Activated CD4-positive, alpha-beta memory T cell treated with anti-CD3 and anti-CD28 coated beads for 36 hours (primary cell): ENCODE measurements at regions not wholly inside any gene's neighbourhood (a gene's known extent, or its start where the extent isn't known, plus 50 kb on each side); places are given as distances from the start of the nearest gene placed in this dataset.

Experiments used
- CTCF ChIA-PET: fragments of 350-600 bp; sonication (Branson Sonifier 250); formaldehyde crosslinking; loops from one replicate; lab custom pipeline; 2021; ENCODE audit warnings: antibody characterized with exemption, inconsistent platforms; lab: Charles Lee
- POLR2A ChIA-PET: fragments of 350-600 bp; sonication (Branson Sonifier 250); formaldehyde crosslinking; loops from one replicate; lab custom pipeline; 2021; ENCODE audit warnings: antibody characterized with exemption; lab: Charles Lee
- DNase-seq: peaks from one replicate; pipeline ENCODE4 v3.0.0-alpha.2; 2020
- H3K27ac Mint-ChIP-seq: one replicate; pipeline ENCODE4 v1.8.0; 2021; ENCODE audit warnings: mixed read lengths
- H3K27me3 Mint-ChIP-seq: one replicate; pipeline ENCODE4 v1.8.0; 2021; ENCODE audit warnings: mixed read lengths
- H3K36me3 Mint-ChIP-seq: one replicate; pipeline ENCODE4 v1.8.0; 2021; ENCODE audit warnings: mixed read lengths
- H3K4me1 Mint-ChIP-seq: one replicate; pipeline ENCODE4 v1.8.0; 2021; ENCODE audit warnings: low read depth, mixed read lengths
- H3K4me3 Mint-ChIP-seq: one replicate; pipeline ENCODE4 v1.8.0; 2021; ENCODE audit warnings: mild to moderate bottlenecking, mixed read lengths
- H3K9me3 Mint-ChIP-seq: one replicate; pipeline ENCODE4 v1.8.0; 2021; ENCODE audit warnings: mixed read lengths
- intact Hi-C: fragments of 100-400 bp; cut with micrococcal nuclease; formaldehyde crosslinking; loops from one replicate; pipeline ENCODE4 v1.15.1; 2023

GRCh38 chr15:96416934-96417759 lies 86.6 kb downstream of the NR2F2 start:
- intact Hi-C loops: loop anchor here (5.0 kb wide), 1 partner anchor 55 kb away; no protein-coding TSS in a partner anchor
- H3K36me3 Mint-ChIP-seq: no peaks in the 10 kb centered on the region
- no peak overlapping the region for H3K27ac Mint-ChIP-seq
- no peak overlapping the region for H3K4me3 Mint-ChIP-seq
- no peaks in the 10 kb centered on the region for H3K9me3 Mint-ChIP-seq
- POLR2A ChIA-PET: no interaction called here
- DNase-seq: no peak
- CTCF ChIA-PET: no interaction called here
- peaks cover 66% of the 10 kb centered on the region for H3K27me3 Mint-ChIP-seq
- H3K4me1 Mint-ChIP-seq: peaks cover 2% of the 10 kb centered on the region

GRCh38 chr15:96417760-96418130 lies 87.2 kb downstream of the NR2F2 start:
- peaks cover 61% of the 10 kb centered on the region for H3K27me3 Mint-ChIP-seq
- intact Hi-C loops: loop anchor here (5.0 kb wide), 1 partner anchor 55 kb away; no protein-coding TSS in a partner anchor
- no peak overlapping the region for H3K27ac Mint-ChIP-seq
- no peak overlapping the region for H3K4me3 Mint-ChIP-seq
- H3K9me3 Mint-ChIP-seq: no peaks in the 10 kb centered on the region
- ChIA-PET POLR2A (no interaction called here), CTCF (no interaction called here)
- H3K4me1 Mint-ChIP-seq: peaks cover 2% of the 10 kb centered on the region
- DNase-seq: no peak
- no peaks in the 10 kb centered on the region for H3K36me3 Mint-ChIP-seq

- ChIA-PET POLR2A (no interaction called here), CTCF (no interaction called here)
- intact Hi-C loops: loop anchor here (5.0 kb wide), 1 partner anchor 56 kb away; no protein-coding TSS in a partner anchor
- H3K36me3 Mint-ChIP-seq: no peaks in the 10 kb centered on the region
- no peak overlapping the region for H3K4me3 Mint-ChIP-seq
- no peak overlapping the region for H3K27ac Mint-ChIP-seq
- no peak for DNase-seq
- H3K9me3 Mint-ChIP-seq: no peaks in the 10 kb centered on the region
- H3K27me3 Mint-ChIP-seq: peaks cover 59% of the 10 kb centered on the region
- H3K4me1 Mint-ChIP-seq: peaks cover 2% of the 10 kb centered on the region
These were observed 87.6 kb downstream of the NR2F2 start for GRCh38 chr15:96418146-96418545.

GRCh38 chr15:96421178-96421601 lies 90.7 kb downstream of the NR2F2 start:
- Mint-ChIP-seq H3K27ac (no peak overlapping the region), H3K27me3 (peaks cover 38% of the 10 kb centered on the region), H3K36me3 (no peaks in the 10 kb centered on the region), H3K4me1 (peaks cover 2% of the 10 kb centered on the region), H3K9me3 (no peaks in the 10 kb centered on the region), H3K4me3 (no peak overlapping the region)
- intact Hi-C loops: no loop called here
- DNase-seq: no peak
- POLR2A ChIA-PET: no interaction called here
- CTCF ChIA-PET: no interaction called here

GRCh38 chr15:96422125-96422524 lies 91.6 kb downstream of the NR2F2 start:
- intact Hi-C loops: no loop called here
- ChIA-PET POLR2A (no interaction called here), CTCF (no interaction called here)
- H3K36me3 Mint-ChIP-seq: no peaks in the 10 kb centered on the region
- no peak overlapping the region for H3K4me3 Mint-ChIP-seq
- peaks cover 34% of the 10 kb centered on the region for H3K27me3 Mint-ChIP-seq
- no peaks in the 10 kb centered on the region for H3K9me3 Mint-ChIP-seq
- no peak for DNase-seq
- H3K4me1 Mint-ChIP-seq: peaks cover 2% of the 10 kb centered on the region
- no peak overlapping the region for H3K27ac Mint-ChIP-seq

- Mint-ChIP-seq H3K4me1 (no peaks in the 10 kb centered on the region), H3K27ac (no peak overlapping the region), H3K9me3 (no peaks in the 10 kb centered on the region), H3K36me3 (no peaks in the 10 kb centered on the region), H3K27me3 (peaks cover 13% of the 10 kb centered on the region), H3K4me3 (no peak overlapping the region)
- ChIA-PET CTCF (no interaction called here), POLR2A (no interaction called here)
- no peak for DNase-seq
- intact Hi-C loops: no loop called here
These were observed 94.2 kb downstream of the NR2F2 start for GRCh38 chr15:96424674-96425073.

GRCh38 chr15:96428742-96429141 lies 98.2 kb downstream of the NR2F2 start:
- no peak overlapping the region for H3K4me3 Mint-ChIP-seq
- CTCF ChIA-PET: no interaction called here
- no peak overlapping the region for H3K27ac Mint-ChIP-seq
- intact Hi-C loops: no loop called here
- no peaks in the 10 kb centered on the region for H3K4me1 Mint-ChIP-seq
- H3K36me3 Mint-ChIP-seq: no peaks in the 10 kb centered on the region
- POLR2A ChIA-PET: no interaction called here
- no peak for DNase-seq
- no peaks in the 10 kb centered on the region for H3K9me3 Mint-ChIP-seq
- peaks cover 3% of the 10 kb centered on the region for H3K27me3 Mint-ChIP-seq

GRCh38 chr15:96431786-96432185 lies 101.3 kb downstream of the NR2F2 start:
- Mint-ChIP-seq H3K9me3 (no peaks in the 10 kb centered on the region), H3K36me3 (no peaks in the 10 kb centered on the region), H3K4me1 (no peaks in the 10 kb centered on the region), H3K27ac (no peak overlapping the region), H3K27me3 (no peaks in the 10 kb centered on the region), H3K4me3 (no peak overlapping the region)
- no peak for DNase-seq
- CTCF ChIA-PET: no interaction called here
- POLR2A ChIA-PET: no interaction called here
- intact Hi-C loops: no loop called here

GRCh38 chr15:96435022-96435421 lies 104.5 kb downstream of the NR2F2 start:
- no peak for DNase-seq
- no peaks in the 10 kb centered on the region for H3K36me3 Mint-ChIP-seq
- no peaks in the 10 kb centered on the region for H3K4me1 Mint-ChIP-seq
- intact Hi-C loops: no loop called here
- no peaks in the 10 kb centered on the region for H3K9me3 Mint-ChIP-seq
- CTCF ChIA-PET: no interaction called here
- no peak overlapping the region for H3K4me3 Mint-ChIP-seq
- H3K27ac Mint-ChIP-seq: no peak overlapping the region
- no peaks in the 10 kb centered on the region for H3K27me3 Mint-ChIP-seq
- POLR2A ChIA-PET: no interaction called here

GRCh38 chr15:96435841-96436240 lies 105.3 kb downstream of the NR2F2 start:
- no peaks in the 10 kb centered on the region for H3K36me3 Mint-ChIP-seq
- no peaks in the 10 kb centered on the region for H3K27me3 Mint-ChIP-seq
- no peaks in the 10 kb centered on the region for H3K9me3 Mint-ChIP-seq
- ChIA-PET CTCF (no interaction called here), POLR2A (no interaction called here)
- DNase-seq: no peak
- H3K4me3 Mint-ChIP-seq: no peak overlapping the region
- H3K4me1 Mint-ChIP-seq: no peaks in the 10 kb centered on the region
- H3K27ac Mint-ChIP-seq: no peak overlapping the region
- intact Hi-C loops: no loop called here

- no peaks in the 10 kb centered on the region for H3K36me3 Mint-ChIP-seq
- DNase-seq: no peak
- H3K27me3 Mint-ChIP-seq: no peaks in the 10 kb centered on the region
- intact Hi-C loops: no loop called here
- H3K27ac Mint-ChIP-seq: no peak overlapping the region
- H3K4me3 Mint-ChIP-seq: no peak overlapping the region
- no peaks in the 10 kb centered on the region for H3K9me3 Mint-ChIP-seq
- POLR2A ChIA-PET: no interaction called here
- no peaks in the 10 kb centered on the region for H3K4me1 Mint-ChIP-seq
- CTCF ChIA-PET: no interaction called here
These were observed 110.5 kb downstream of the NR2F2 start for GRCh38 chr15:96440978-96441377.

GRCh38 chr15:96442076-96442475 lies 111.6 kb downstream of the NR2F2 start:
- no peak overlapping the region for H3K27ac Mint-ChIP-seq
- no peak overlapping the region for H3K4me3 Mint-ChIP-seq
- H3K36me3 Mint-ChIP-seq: no peaks in the 10 kb centered on the region
- CTCF ChIA-PET: no interaction called here
- DNase-seq: no peak
- no peaks in the 10 kb centered on the region for H3K4me1 Mint-ChIP-seq
- H3K9me3 Mint-ChIP-seq: no peaks in the 10 kb centered on the region
- POLR2A ChIA-PET: no interaction called here
- intact Hi-C loops: no loop called here
- H3K27me3 Mint-ChIP-seq: peaks cover 1% of the 10 kb centered on the region

GRCh38 chr15:96444865-96445264 lies 114.4 kb downstream of the NR2F2 start:
- CTCF ChIA-PET: no interaction called here

More at GRCh38 chr15:96444865-96445264, 114.4 kb downstream of the NR2F2 start:
- Mint-ChIP-seq H3K4me3 (no peak overlapping the region), H3K27ac (no peak overlapping the region), H3K27me3 (peaks cover 1% of the 10 kb centered on the region), H3K36me3 (no peaks in the 10 kb centered on the region), H3K9me3 (no peaks in the 10 kb centered on the region), H3K4me1 (no peaks in the 10 kb centered on the region)
- DNase-seq: no peak
- POLR2A ChIA-PET: no interaction called here
- intact Hi-C loops: no loop called here
